GM12878 (cell line): ENCODE measurements at regions not wholly inside any gene's neighbourhood (a gene's known extent, or its start where the extent isn't known, plus 50 kb on each side); places are given as distances from the start of the nearest gene placed in this dataset.

Experiments used
- ATAC-seq: fragments of 200-7000 bp; cut with Tn5 transposase; 3 replicates; pipeline ENCODE4 v1.9.1; 2020; ENCODE audit warnings: mild to moderate bottlenecking, moderate library complexity
- BruUV-seq: library from RNA; stranded (reverse); fragments of 400-500 nt; replicated peaks from 2 replicates; lab custom pipeline; 2021; lab: Mats Ljungman, UMichigan
- CTCF ChIA-PET: fragments of 300-600 bp; sonication (Branson Sonifier 250); formaldehyde crosslinking; extraction: SDS; loops from one replicate; lab custom pipeline; 2021; ENCODE audit warnings: inconsistent platforms; lab: Yijun Ruan, JAX
- POLR2A ChIA-PET: fragments of 350-600 bp; formaldehyde crosslinking; extraction: SDS; loops from one replicate; lab custom pipeline; 2021; ENCODE audit warnings: inconsistent platforms; lab: Charles Lee
- RAD21 ChIA-PET: fragments of 300-600 bp; sonication (Branson Sonifier 250); formaldehyde crosslinking; loops from one replicate; lab custom pipeline; 2023; ENCODE audit warnings: antibody characterized with exemption; ENCODE audit not compliant: unreplicated experiment; lab: Charles Lee
- SMC1A ChIA-PET: fragments of 300-600 bp; sonication (Branson Sonifier 250); formaldehyde crosslinking; loops from one replicate; lab custom pipeline; 2023; ENCODE audit not compliant: unreplicated experiment, uncharacterized antibody; lab: Charles Lee
- DNase-seq: peaks from one replicate; pipeline ENCODE4 v3.0.0-alpha.2; 2011; ENCODE audit warnings: low read depth, low spot score
- FAIRE-seq: peaks from 3 replicates; lab custom pipeline; 2011; peaks lifted over from hg19 to GRCh38; lab: Jason Lieb, UNC
- H2AFZ ChIP-seq: 2 replicates; pipeline ENCODE4 v1.6.0; 2011; ENCODE audit warnings: low read depth, low read length, control low read depth; ENCODE audit not compliant: control insufficient read depth
- H3K27ac ChIP-seq: 2 replicates; pipeline ENCODE4 v1.5.1; 2011; ENCODE audit warnings: control low read depth; ENCODE audit not compliant: control insufficient read depth, insufficient read depth
- H3K27me3 ChIP-seq, 2 experiments: replicated peaks in 1 of 2; 2 replicates each; pipeline versions ENCODE4 v1.6.0 to v1.6.1; 2011; ENCODE audit warnings: low read length in 1 of 2; ENCODE audit not compliant: control insufficient read depth in 2 of 2, insufficient read depth in 2 of 2
- H3K36me3 ChIP-seq, 2 experiments: 2 replicates each; pipeline ENCODE4 v1.5.1; 2011; ENCODE audit warnings: low read length in 1 of 2; ENCODE audit not compliant: control insufficient read depth in 2 of 2, insufficient read depth in 2 of 2
- H3K4me1 ChIP-seq: 2 replicates; pipeline ENCODE4 v1.6.1; 2011; ENCODE audit warnings: mild to moderate bottlenecking, low read length, moderate library complexity, mixed read lengths; ENCODE audit not compliant: control insufficient read depth, insufficient read depth
- H3K4me2 ChIP-seq: 2 replicates; pipeline ENCODE4 v1.6.0; 2011; ENCODE audit warnings: control low read depth; ENCODE audit not compliant: control insufficient read depth, insufficient read depth
- H3K4me3 ChIP-seq: fragments of 200-600 bp; sonication (generic); 2 replicates; pipeline ENCODE4 v1.5.1; 2016
- H3K79me2 ChIP-seq: 2 replicates; pipeline ENCODE4 v1.6.0; 2011; ENCODE audit warnings: low read length; ENCODE audit not compliant: control insufficient read depth, insufficient read depth
- H3K9ac ChIP-seq: 2 replicates; pipeline ENCODE4 v1.8.0; 2011; ENCODE audit warnings: low read length, control low read depth, mixed read lengths; ENCODE audit not compliant: control insufficient read depth, insufficient read depth
- H3K9me3 ChIP-seq: replicated peaks from 3 replicates; pipeline ENCODE4 v1.5.1; 2011; ENCODE audit warnings: mild to moderate bottlenecking, low read length; ENCODE audit not compliant: control insufficient read depth, insufficient read depth
- H4K20me1 ChIP-seq: 2 replicates; pipeline ENCODE4 v1.6.0; 2011; ENCODE audit not compliant: control insufficient read depth, insufficient read depth
- BACH1 ChIP-seq: fragments of 450-650 bp; IDR thresholded peaks from 2 replicates; pipeline ENCODE4 v1.6.1; 2017; ENCODE audit warnings: mild to moderate bottlenecking, borderline replicate concordance
- BCL11A ChIP-seq: IDR thresholded peaks from 2 replicates; pipeline ENCODE4 v1.6.1; 2011; ENCODE audit warnings: low read depth, low read length
- BMI1 ChIP-seq: fragments of 450-650 bp; IDR thresholded peaks from 2 replicates; pipeline ENCODE4 v1.6.1; 2016; ENCODE audit warnings: mild to moderate bottlenecking, moderate library complexity, borderline replicate concordance
- BRCA1 ChIP-seq: IDR thresholded peaks from 2 replicates; pipeline ENCODE4 v1.6.1; 2011; ENCODE audit warnings: low read depth, low read length, improper control_type of control experiment
- CBFB ChIP-seq: IDR thresholded peaks from 2 replicates; pipeline ENCODE4 v1.6.1; 2016; ENCODE audit warnings: antibody characterized with exemption, low read depth
- HDGF ChIP-seq: fragments of 450-650 bp; IDR thresholded peaks from 2 replicates; pipeline ENCODE4 v1.6.1; 2016; ENCODE audit warnings: antibody characterized with exemption
- KDM1A ChIP-seq: fragments of 200-600 bp; sonication (generic); IDR thresholded peaks from 2 replicates; pipeline ENCODE4 v1.6.1; 2016; ENCODE audit warnings: borderline replicate concordance
- KLF5 ChIP-seq: fragments of 450-650 bp; IDR thresholded peaks from 2 replicates; pipeline ENCODE4 v1.6.1; 2014; ENCODE audit warnings: mild to moderate bottlenecking; ENCODE audit not compliant: partially characterized antibody
- NFYB ChIP-seq: IDR thresholded peaks from 2 replicates; pipeline ENCODE4 v1.6.1; 2011; ENCODE audit warnings: low read depth, mild to moderate bottlenecking, low read length, improper control_type of control experiment, moderate library complexity; ENCODE audit not compliant: insufficient read depth
- NR2F1 ChIP-seq: fragments of 450-650 bp; conservative IDR thresholded peaks from 2 replicates; pipeline ENCODE4 v1.6.1; 2017; ENCODE audit warnings: mild to moderate bottlenecking
- POLR2AphosphoS5 ChIP-seq: IDR thresholded peaks from 2 replicates; pipeline ENCODE4 v1.6.1; 2011; ENCODE audit warnings: mild to moderate bottlenecking, low read length, inconsistent platforms
- RB1 ChIP-seq: fragments of 450-650 bp; formaldehyde crosslinking; IDR thresholded peaks from 2 replicates; pipeline ENCODE4 v1.6.1; 2017; ENCODE audit warnings: mild to moderate bottlenecking, borderline replicate concordance
- RBBP5 ChIP-seq: fragments of 200-600 bp; sonication (generic); conservative IDR thresholded peaks from 2 replicates; pipeline ENCODE4 v1.6.1; 2016
- RELA ChIP-seq: fragments of 450-650 bp; IDR thresholded peaks from 2 replicates; pipeline ENCODE4 v1.8.0; 2014; ENCODE audit warnings: borderline replicate concordance; ENCODE audit not compliant: partially characterized antibody
- SP1 ChIP-seq: IDR thresholded peaks from one replicate; pipeline ENCODE4 v1.6.1; 2011; ENCODE audit warnings: low read depth, low read length
- STAT1 ChIP-seq: fragments of 450-650 bp; conservative IDR thresholded peaks from 2 replicates; pipeline ENCODE4 v1.6.1; 2014; ENCODE audit warnings: antibody characterized with exemption, mild to moderate bottlenecking
- USF2 ChIP-seq: IDR thresholded peaks from 2 replicates; pipeline ENCODE4 v1.6.1; 2011; ENCODE audit warnings: low read depth, low read length, improper control_type of control experiment, borderline replicate concordance
- ZBED1 ChIP-seq: IDR thresholded peaks from 2 replicates; pipeline ENCODE4 v1.6.1; 2016; ENCODE audit warnings: borderline replicate concordance
- ZNF687 ChIP-seq: fragments of 450-650 bp; IDR thresholded peaks from 2 replicates; pipeline ENCODE4 v1.6.1; 2017; ENCODE audit warnings: mild to moderate bottlenecking, moderate library complexity
- WGBS: methylation state at CpG from one replicate; pipeline ENCODE4 v1.1.6; 2016; ENCODE audit warnings: low lambda C conversion rate; ENCODE audit not compliant: insufficient replicate concordance, insufficient coverage; ENCODE audit errors: missing lambda C conversion rate; 5-methylcytosine and 5-hydroxymethylcytosine counted together
- in situ Hi-C: fragments of 300-500 bp; cut with MboI; formaldehyde crosslinking; loops from 9 replicates; pipeline ENCODE4 v1.14.3; 2018; ENCODE audit warnings: mixed read lengths
- intact Hi-C: fragments of 100-400 bp; cut with micrococcal nuclease; formaldehyde crosslinking; loops from one replicate; pipeline ENCODE4 v1.14.2; 2022; ENCODE audit not compliant: unreplicated experiment

GRCh38 chr3:82005266-82005665 lies 243.8 kb upstream of the GBE1 start:
- intact Hi-C loops = no loop called here
- no peak for DNase-seq
- Histone ChIP-seq H3K4me3 (no peak overlapping the region), H3K27ac (no peak overlapping the region), H3K79me2 (no peaks in the 10 kb centered on the region), H2AFZ (no peak overlapping the region), H3K27me3 (no peaks in the 10 kb centered on the region), H3K4me1 (no peaks in the 10 kb centered on the region), H3K9ac (no peak overlapping the region), H4K20me1 (no peaks in the 10 kb centered on the region), H3K36me3 (no peaks in the 10 kb centered on the region), H3K4me2 (no peak overlapping the region), H3K9me3 (no peaks in the 10 kb centered on the region; the same call in 2 of the 3 replicates)
- CTCF ChIA-PET = interaction anchor here (0.6 to 1.3 kb wide), 5 partner anchors 54 to 490 kb away, joined by 3 to 4 read pairs (median 3); no protein-coding TSS in a partner anchor
- no peak for FAIRE-seq
- no TSS peak for BruUV-seq
- RAD21 ChIA-PET = no interaction called here
- in situ Hi-C loops = no loop called here
- WGBS = 46% methylated on average over 3 of the region's 3 CpGs
- SMC1A ChIA-PET = no interaction called here
- no peak for ATAC-seq
- POLR2A ChIA-PET = no interaction called here
- TF ChIP-seq RBBP5 (no peak), HDGF (no peak), ZBED1 (no peak), BCL11A (no peak), NFYB (no peak), KDM1A (no peak), RELA (no peak), ZNF687 (no peak), SP1 (no peak), NR2F1 (no peak), CBFB (no peak), KLF5 (no peak), BMI1 (no peak), BRCA1 (no peak), STAT1 (no peak), RB1 (no peak), BACH1 (no peak), POLR2AphosphoS5 (no peak), USF2 (no peak)
